ENCODE measurements at regions not wholly inside any gene's neighbourhood (a gene's known extent, or its start where the extent isn't known, plus 50 kb on each side); places are given as distances from the start of the nearest gene placed in this dataset.
"Not testable (repeated sequence)": the region's sequence is repeated elsewhere in the genome, so short reads cannot be mapped to it uniquely, and the experiment has no call there.

- no peaks in the 10 kb centered on the region for H3K4me1 Mint-ChIP-seq
- no peaks in the 10 kb centered on the region for H3K9me3 Mint-ChIP-seq
- no peak for ATAC-seq
- peaks cover 5% of the 10 kb centered on the region for H3K36me3 Mint-ChIP-seq
- no peak overlapping the region for H3K4me3 Mint-ChIP-seq
- H3K27ac Mint-ChIP-seq: peak overlapping the region; percentile 4
- no peak for DNase-seq (ENCODE audit: low spot score in 2 of 2)
Observed at GRCh38 chr15:66872405-66872804, 170.4 kb downstream of the SMAD6 start.

- not testable (repeated sequence) for H3K4me3 Mint-ChIP-seq; H3K27ac Mint-ChIP-seq; H3K9me3 Mint-ChIP-seq; ATAC-seq; H3K4me1 Mint-ChIP-seq; DNase-seq (ENCODE audit: low spot score in 2 of 2); H3K36me3 Mint-ChIP-seq
Observed at GRCh38 chr15:66873331-66873730, 171.3 kb downstream of the SMAD6 start.

DNA sequence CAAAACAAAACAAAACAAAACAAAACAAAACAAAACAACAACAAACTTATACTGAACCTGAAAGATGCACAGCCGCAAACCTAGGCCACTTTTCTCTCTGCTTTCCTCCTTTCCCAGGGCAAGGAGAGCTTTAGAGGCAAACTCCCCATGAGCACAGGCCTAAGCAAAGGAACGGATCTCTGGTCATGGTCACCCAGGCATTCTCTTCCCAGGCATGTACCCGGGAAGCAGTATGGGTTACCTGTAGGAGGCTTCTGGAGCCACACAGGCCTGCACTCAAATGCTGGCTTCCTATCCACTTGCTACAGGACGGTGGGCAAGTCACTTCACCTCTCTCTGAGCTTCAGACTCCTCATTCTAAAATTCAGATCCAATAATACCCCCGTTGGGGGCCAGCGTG lies 171.8 kb downstream of the SMAD6 start:
- Mint-ChIP-seq H3K4me3 (no peak overlapping the region), H3K4me1 (no peaks in the 10 kb centered on the region), H3K36me3 (no peaks in the 10 kb centered on the region), H3K9me3 (no peaks in the 10 kb centered on the region), H3K27ac (no peak overlapping the region)
- DNase-seq (ENCODE audit: low spot score in 2 of 2) (no peak), ATAC-seq (no peak)

GRCh38 chr15:66875588-66876420 lies 173.8 kb downstream of the SMAD6 start:
- Mint-ChIP-seq H3K4me1 (no peaks in the 10 kb centered on the region), H3K4me3 (no peak overlapping the region), H3K9me3 (no peaks in the 10 kb centered on the region), H3K36me3 (no peaks in the 10 kb centered on the region), H3K27ac (no peak overlapping the region)
- peak; percentile 38 for ATAC-seq
- DNase-seq (ENCODE audit: low spot score in 2 of 2): peak in 1 of 2 donors; percentile 34

- Mint-ChIP-seq H3K4me1 (no peaks in the 10 kb centered on the region), H3K27ac (no peak overlapping the region), H3K36me3 (no peaks in the 10 kb centered on the region), H3K4me3 (no peak overlapping the region), H3K9me3 (no peaks in the 10 kb centered on the region)
- ATAC-seq (no peak), DNase-seq (ENCODE audit: low spot score in 2 of 2) (no peak)
Observed at GRCh38 chr15:66876421-66876730, 174.3 kb downstream of the SMAD6 start.

DNA sequence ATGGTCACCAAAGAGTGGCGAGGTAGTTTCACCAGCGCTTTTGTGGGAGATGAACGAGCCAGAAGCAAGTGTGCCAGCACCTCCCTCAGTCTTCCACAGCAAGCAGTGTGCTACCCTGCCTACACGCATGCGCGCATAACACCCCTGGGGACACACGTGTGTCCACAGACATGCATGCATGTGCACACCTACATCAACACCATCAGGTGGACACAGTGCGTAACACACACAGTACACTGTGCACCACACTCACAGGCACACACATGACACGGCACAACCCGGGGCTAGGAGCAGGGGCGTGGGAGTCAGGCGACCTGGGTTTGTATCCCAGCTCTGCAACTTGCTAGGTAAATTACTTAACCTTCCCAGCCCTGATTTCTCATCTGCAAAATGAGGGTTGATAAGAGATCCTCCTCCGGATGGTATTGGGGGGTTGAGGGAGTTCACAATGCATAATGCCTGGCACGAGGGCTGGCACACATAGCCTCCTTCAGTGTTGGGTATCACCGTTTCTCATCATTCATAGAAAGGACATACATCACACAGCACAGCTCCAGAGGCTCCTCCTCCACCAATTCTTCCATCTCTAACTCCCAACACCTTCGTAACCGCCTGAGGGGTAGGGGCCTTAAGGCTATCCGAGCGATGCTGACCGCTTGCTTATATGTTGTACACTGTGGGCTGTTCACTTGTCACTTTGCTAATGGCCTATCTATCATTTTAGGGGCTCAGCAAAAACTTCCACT lies 174.9 kb downstream of the SMAD6 start:
- H3K27ac Mint-ChIP-seq: no peak overlapping the region
- no peak overlapping the region for H3K4me3 Mint-ChIP-seq
- ATAC-seq (no peak), DNase-seq (ENCODE audit: low spot score in 2 of 2) (peak in 1 of 2 donors; percentile 40)
- no peaks in the 10 kb centered on the region for H3K36me3 Mint-ChIP-seq
- H3K4me1 Mint-ChIP-seq: no peaks in the 10 kb centered on the region
- H3K9me3 Mint-ChIP-seq: no peaks in the 10 kb centered on the region

DNA sequence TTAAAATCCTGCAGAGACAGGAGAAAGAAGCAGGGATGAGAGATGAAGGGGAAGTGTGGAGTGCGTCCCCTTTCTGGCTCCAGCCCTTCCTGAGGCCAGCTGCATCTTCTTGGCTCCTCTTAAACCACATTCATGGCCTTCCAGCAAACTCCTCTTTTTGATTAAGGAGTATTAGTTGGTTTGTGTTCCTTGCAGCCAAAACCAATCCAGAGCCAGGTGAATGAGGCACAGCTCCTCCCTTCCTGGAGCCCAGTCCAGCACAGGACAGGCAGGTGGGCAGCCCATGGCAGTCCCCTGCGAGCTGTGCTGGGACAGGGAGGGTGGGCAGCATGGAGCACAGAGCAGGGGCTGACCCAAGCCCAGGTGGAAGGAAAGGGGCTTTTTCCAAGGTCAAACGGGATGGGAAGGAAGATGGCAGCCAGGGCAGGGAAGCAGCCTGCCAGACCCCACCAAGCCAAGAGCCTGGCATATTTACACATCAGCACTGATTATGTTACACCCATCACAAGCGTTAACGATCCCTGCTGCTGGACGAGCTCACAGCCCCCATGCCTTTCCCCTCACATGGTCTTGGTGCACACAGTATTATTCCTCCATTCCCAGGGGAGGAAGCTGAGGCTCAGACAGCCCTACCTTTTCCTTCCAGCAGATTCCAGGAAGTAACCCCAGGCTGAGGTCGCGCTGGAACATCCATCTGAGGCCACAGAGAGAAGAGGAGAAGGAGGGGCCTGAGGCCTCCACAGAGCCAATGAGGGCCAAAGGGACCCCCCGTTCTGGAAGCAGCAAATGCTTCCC lies 175.6 kb downstream of the SMAD6 start:
- ATAC-seq: no peak

DNA sequence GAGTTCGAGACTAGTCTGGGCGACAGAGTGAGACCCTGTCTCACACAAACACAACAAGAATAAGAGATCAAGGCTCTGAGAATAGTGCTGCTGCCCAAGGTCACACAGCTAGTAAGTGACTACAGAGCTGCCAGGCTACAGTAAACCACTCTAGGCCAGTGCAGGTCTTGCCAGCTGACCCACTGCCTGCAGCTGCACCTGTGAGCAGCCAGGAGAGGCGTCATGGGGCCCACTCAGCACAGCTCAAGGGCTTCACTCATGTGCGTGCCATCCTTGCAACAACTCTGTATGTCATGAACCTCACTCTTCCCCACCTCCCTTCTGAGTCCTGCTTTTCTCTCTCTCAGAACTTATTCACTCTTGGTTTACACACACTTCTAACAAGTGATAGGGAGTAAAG lies 176.7 kb downstream of the SMAD6 start:
- H3K4me1 Mint-ChIP-seq: no peaks in the 10 kb centered on the region
- no peaks in the 10 kb centered on the region for H3K9me3 Mint-ChIP-seq
- H3K27ac Mint-ChIP-seq: no peak overlapping the region
- H3K4me3 Mint-ChIP-seq: no peak overlapping the region
- ATAC-seq: no peak
- peak in 1 of 2 donors; percentile 23 for DNase-seq (ENCODE audit: low spot score in 2 of 2)
- H3K36me3 Mint-ChIP-seq: no peaks in the 10 kb centered on the region

More for the DNA sequence above, 175.6 kb downstream of the SMAD6 start:
- Mint-ChIP-seq H3K4me3 (no peak overlapping the region), H3K36me3 (no peaks in the 10 kb centered on the region), H3K4me1 (no peaks in the 10 kb centered on the region), H3K27ac (no peak overlapping the region), H3K9me3 (no peaks in the 10 kb centered on the region)
- peak in 1 of 2 donors; percentile 35 for DNase-seq (ENCODE audit: low spot score in 2 of 2)

- Mint-ChIP-seq H3K9me3 (no peaks in the 10 kb centered on the region), H3K4me3 (no peak overlapping the region), H3K4me1 (no peaks in the 10 kb centered on the region), H3K27ac (no peak overlapping the region), H3K36me3 (no peaks in the 10 kb centered on the region)
- DNase-seq (ENCODE audit: low spot score in 2 of 2) (peak in 1 of 2 donors; percentile 33), ATAC-seq (no peak)
Observed at GRCh38 chr15:66879531-66880368, 177.7 kb downstream of the SMAD6 start.

GRCh38 chr15:66880380-66881155 lies 178.5 kb downstream of the SMAD6 start:
- DNase-seq (ENCODE audit: low spot score in 2 of 2) (no peak), ATAC-seq (no peak)
- Mint-ChIP-seq H3K4me3 (no peak overlapping the region), H3K4me1 (no peaks in the 10 kb centered on the region), H3K36me3 (no peaks in the 10 kb centered on the region), H3K9me3 (no peaks in the 10 kb centered on the region), H3K27ac (peak overlapping the region; percentile 33)

DNA sequence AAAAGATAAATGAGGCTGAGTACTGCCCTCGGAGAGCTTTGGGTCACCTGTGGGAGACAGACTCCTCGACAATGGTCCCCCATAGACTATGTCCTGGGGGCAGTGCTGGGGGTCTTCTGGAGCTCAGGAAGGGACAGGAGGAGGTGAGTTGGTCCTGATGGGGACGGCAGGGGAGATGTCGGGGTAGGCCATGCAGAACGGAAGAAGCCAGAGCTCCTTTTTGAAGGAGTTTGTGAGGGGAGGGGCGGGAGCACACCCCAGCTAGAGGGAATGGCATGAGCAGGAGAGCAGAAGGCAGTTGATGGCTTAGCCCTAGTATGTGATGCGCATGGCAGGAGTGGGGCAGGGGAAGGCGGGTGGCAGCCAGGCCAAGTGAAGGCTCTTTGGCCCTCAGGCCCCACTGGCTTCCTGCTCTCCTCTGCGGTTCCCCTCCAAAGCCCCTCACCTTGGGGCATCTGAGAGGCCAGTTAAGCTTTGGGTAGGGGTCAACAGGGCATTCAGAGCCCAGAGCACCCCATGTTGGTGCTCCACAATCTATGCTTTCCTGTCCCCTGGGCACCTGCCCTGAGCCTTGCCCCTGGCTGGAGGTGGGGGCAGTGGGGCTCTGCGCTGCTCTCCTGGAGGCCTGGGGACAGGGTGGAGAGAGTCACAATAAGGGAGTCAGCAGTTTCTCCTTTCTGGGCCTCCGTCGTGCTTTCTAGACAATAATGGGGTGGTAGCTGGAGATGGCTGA lies 179.3 kb downstream of the SMAD6 start:
- DNase-seq (ENCODE audit: low spot score in 2 of 2): no peak
- no peak for ATAC-seq
- Mint-ChIP-seq H3K9me3 (no peaks in the 10 kb centered on the region), H3K27ac (peak overlapping the region; percentile 33), H3K4me1 (no peaks in the 10 kb centered on the region), H3K36me3 (no peaks in the 10 kb centered on the region), H3K4me3 (no peak overlapping the region)

DNA sequence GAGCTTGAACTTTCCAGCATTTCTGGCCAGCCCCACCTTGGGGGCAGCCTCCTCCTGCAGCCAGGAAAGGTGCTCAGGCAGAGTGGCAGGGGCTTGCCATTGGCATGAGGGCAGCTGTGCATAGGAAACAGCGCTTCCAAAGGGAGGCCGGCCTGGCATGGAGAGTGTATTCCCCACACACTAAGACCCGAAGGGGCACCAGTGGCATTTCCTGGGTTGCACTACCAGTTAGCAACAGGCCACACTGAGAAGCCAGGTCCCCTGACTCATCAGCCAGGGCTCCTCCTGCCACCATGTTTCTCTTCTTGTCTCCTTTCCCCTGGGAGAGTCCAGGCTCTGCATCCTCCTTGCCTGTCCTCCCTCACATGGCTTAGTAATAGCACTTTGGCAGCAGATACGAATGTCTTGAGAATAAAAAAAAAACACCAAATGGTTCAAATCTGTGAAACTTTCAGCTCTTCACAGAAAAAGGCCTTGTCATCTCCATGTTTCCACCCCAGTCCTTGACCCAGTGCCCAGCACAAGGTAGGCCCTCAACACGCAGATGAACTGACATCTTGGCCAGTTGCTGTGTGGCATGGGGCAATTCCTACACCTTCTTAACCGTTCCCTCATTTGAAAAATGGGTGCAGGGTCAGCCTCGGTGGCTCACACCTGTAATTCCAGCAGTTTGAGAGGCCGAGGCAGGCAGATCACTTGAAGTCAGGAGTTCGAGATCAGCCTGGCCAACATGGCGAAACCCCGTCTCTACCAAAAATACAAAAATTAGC lies 180.4 kb downstream of the SMAD6 start:
- Mint-ChIP-seq H3K9me3 (no peaks in the 10 kb centered on the region), H3K27ac (no peak overlapping the region)

DNA sequence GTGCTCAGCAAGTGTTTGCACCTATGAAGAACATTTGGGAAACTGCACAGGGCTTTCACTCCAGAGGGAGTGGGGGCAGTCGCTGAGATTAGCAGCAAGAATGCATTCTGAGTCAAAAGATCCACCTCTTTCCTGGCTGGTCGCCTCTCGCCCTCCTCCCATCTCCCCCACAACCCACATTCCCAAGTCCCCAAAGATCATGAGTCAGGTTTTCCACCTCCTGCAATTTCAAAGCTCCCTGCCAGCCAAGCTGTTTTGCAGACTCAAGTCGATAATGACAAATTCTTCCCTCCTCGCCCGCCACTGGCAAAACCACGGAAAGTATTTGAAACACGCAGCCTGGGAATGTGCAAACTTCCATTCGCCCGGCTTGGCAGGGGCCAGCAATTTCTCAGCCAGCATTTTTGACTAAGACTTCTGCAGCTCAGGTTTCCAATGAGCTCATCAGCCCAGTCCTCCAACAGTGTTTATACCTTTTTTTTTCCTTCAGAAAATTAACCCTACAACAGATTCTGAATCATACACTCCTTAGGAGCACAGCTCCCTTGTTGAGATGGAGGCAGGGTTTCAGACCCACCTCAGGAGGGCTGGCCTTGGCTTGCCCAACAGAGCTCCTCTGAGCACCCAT lies 181.4 kb downstream of the SMAD6 start:
- Mint-ChIP-seq H3K27ac (no peak overlapping the region), H3K4me3 (no peak overlapping the region), H3K36me3 (no peaks in the 10 kb centered on the region), H3K9me3 (no peaks in the 10 kb centered on the region), H3K4me1 (no peaks in the 10 kb centered on the region)
- no peak for DNase-seq (ENCODE audit: low spot score in 2 of 2)
- ATAC-seq: no peak

More for the DNA sequence above, 180.4 kb downstream of the SMAD6 start:
- Mint-ChIP-seq H3K4me1 (no peaks in the 10 kb centered on the region), H3K36me3 (no peaks in the 10 kb centered on the region), H3K4me3 (no peak overlapping the region)
- ATAC-seq: no peak
- no peak for DNase-seq (ENCODE audit: low spot score in 2 of 2)

All from stimulated activated effector memory CD8-positive, alpha-beta T cell treated with anti-CD3 and anti-CD28 coated beads, Interleukin-12 subunit alpha, Interleukin-12 subunit beta, amount 100 ng/mL, for 72 hours (primary cell).